Astrocyte (in vitro differentiated cells and primary cell): ENCODE measurements at regions not wholly inside any gene's neighbourhood (a gene's known extent, or its start where the extent isn't known, plus 50 kb on each side); places are given as distances from the start of the nearest gene placed in this dataset.

Experiments
- DNase-seq: peaks from one replicate; pipeline ENCODE4 v3.0.0-alpha.2; 2010; ENCODE audit warnings: low read depth
- FAIRE-seq: peaks from 2 replicates; lab custom pipeline; 2011; peaks lifted over from hg19 to GRCh38; lab: Jason Lieb, UNC
- H2AFZ ChIP-seq: 2 replicates; pipeline ENCODE4 v1.6.0; 2012; ENCODE audit warnings: low read depth, low read length, inconsistent platforms
- H3K27ac ChIP-seq: 2 replicates; pipeline ENCODE4 v1.5.1; 2011; ENCODE audit warnings: low read depth, low read length, inconsistent platforms
- H3K27me3 ChIP-seq: 2 replicates; pipeline ENCODE4 v1.6.0; 2011; ENCODE audit warnings: low read length, inconsistent platforms; ENCODE audit not compliant: insufficient read depth
- H3K36me3 ChIP-seq: 2 replicates; pipeline ENCODE4 v1.5.1; 2011; ENCODE audit warnings: low read length, inconsistent platforms; ENCODE audit not compliant: insufficient read depth
- H3K4me1 ChIP-seq: 2 replicates; pipeline ENCODE4 v1.5.1; 2011; ENCODE audit warnings: low read length, inconsistent platforms; ENCODE audit not compliant: insufficient read depth
- H3K4me2 ChIP-seq: 2 replicates; pipeline ENCODE4 v1.6.0; 2012; ENCODE audit warnings: low read length, inconsistent platforms
- H3K4me3 ChIP-seq: 2 replicates; pipeline ENCODE4 v1.5.1; 2011; ENCODE audit warnings: low read depth, mild to moderate bottlenecking, low read length, inconsistent platforms; ENCODE audit not compliant: insufficient read depth
- H3K79me2 ChIP-seq: 2 replicates; pipeline ENCODE4 v1.6.0; 2012; ENCODE audit warnings: mild to moderate bottlenecking, low read length, inconsistent platforms; ENCODE audit not compliant: insufficient read depth
- H3K9ac ChIP-seq: 2 replicates; pipeline ENCODE4 v1.6.0; 2012; ENCODE audit warnings: mild to moderate bottlenecking, low read length, inconsistent platforms
- H3K9me3 ChIP-seq: 2 replicates; pipeline ENCODE4 v1.5.1; 2012; ENCODE audit warnings: low read depth, mild to moderate bottlenecking, low read length, inconsistent platforms; ENCODE audit not compliant: insufficient read depth
- H4K20me1 ChIP-seq: 2 replicates; pipeline ENCODE4 v1.6.0; 2012; ENCODE audit warnings: low read length, inconsistent platforms; ENCODE audit not compliant: insufficient read depth
- H3K27ac Mint-ChIP-seq: one replicate; pipeline ENCODE4 v1.8.0; 2021; ENCODE audit warnings: mild to moderate bottlenecking, mixed read lengths; ENCODE audit not compliant: unreplicated experiment
- H3K27me3 Mint-ChIP-seq: one replicate; pipeline ENCODE4 v1.8.0; 2021; ENCODE audit warnings: low read depth, mixed read lengths; ENCODE audit not compliant: unreplicated experiment
- H3K36me3 Mint-ChIP-seq: one replicate; pipeline ENCODE4 v1.8.0; 2021; ENCODE audit warnings: low read depth, mixed read lengths; ENCODE audit not compliant: unreplicated experiment
- H3K4me1 Mint-ChIP-seq: one replicate; pipeline ENCODE4 v1.8.0; 2021; ENCODE audit warnings: low read depth, mixed read lengths; ENCODE audit not compliant: unreplicated experiment
- H3K4me3 Mint-ChIP-seq: one replicate; pipeline ENCODE4 v1.8.0; 2021; ENCODE audit warnings: mild to moderate bottlenecking, moderate library complexity, mixed read lengths; ENCODE audit not compliant: unreplicated experiment
- H3K9me3 Mint-ChIP-seq: one replicate; pipeline ENCODE4 v1.8.0; 2021; ENCODE audit warnings: mild to moderate bottlenecking, mixed read lengths; ENCODE audit not compliant: unreplicated experiment
- EZH2 ChIP-seq: IDR thresholded peaks from 2 replicates; pipeline ENCODE4 v1.6.1; 2012; ENCODE audit warnings: mild to moderate bottlenecking, low read length, inconsistent platforms; ENCODE audit not compliant: insufficient read depth
- TF ChIP-seq, protein P1 (sequence below): IDR thresholded peaks from 2 replicates; pipeline ENCODE4 v1.5.1; 2011; ENCODE audit warnings: low read depth, mild to moderate bottlenecking, inconsistent platforms, low read length, moderate library complexity; ENCODE audit not compliant: insufficient read depth

DNA sequence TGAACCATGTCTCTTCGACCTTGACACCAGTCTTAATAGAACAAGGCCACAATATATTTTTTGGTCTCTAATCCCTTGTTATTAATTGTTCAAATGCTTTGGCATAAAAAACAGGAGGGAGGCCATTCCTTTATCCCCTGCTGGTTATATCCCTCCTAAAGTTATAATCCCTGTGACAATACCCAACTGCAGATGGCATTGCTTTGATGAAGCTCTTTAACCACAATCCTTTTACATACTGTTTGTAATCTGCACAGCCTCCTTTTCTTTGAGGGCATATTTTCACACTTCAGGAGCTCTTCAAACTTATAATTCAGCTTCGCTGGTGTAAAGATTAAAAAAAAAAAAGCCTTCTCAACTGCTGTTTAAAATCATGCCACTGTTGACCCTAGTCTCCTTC is 919.0 kb downstream of the EPHA3 start:
- TF ChIP-seq, protein P1, sequence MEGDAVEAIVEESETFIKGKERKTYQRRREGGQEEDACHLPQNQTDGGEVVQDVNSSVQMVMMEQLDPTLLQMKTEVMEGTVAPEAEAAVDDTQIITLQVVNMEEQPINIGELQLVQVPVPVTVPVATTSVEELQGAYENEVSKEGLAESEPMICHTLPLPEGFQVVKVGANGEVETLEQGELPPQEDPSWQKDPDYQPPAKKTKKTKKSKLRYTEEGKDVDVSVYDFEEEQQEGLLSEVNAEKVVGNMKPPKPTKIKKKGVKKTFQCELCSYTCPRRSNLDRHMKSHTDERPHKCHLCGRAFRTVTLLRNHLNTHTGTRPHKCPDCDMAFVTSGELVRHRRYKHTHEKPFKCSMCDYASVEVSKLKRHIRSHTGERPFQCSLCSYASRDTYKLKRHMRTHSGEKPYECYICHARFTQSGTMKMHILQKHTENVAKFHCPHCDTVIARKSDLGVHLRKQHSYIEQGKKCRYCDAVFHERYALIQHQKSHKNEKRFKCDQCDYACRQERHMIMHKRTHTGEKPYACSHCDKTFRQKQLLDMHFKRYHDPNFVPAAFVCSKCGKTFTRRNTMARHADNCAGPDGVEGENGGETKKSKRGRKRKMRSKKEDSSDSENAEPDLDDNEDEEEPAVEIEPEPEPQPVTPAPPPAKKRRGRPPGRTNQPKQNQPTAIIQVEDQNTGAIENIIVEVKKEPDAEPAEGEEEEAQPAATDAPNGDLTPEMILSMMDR, result no peak
- no peak for TF ChIP-seq EZH2

GRCh38 chr3:90031121-90031520 is 923.7 kb downstream of the EPHA3 start:
- Histone ChIP-seq H4K20me1 (no peaks in the 10 kb centered on the region), H3K4me3 (no peak overlapping the region), H3K9ac (no peak overlapping the region), H3K79me2 (no peaks in the 10 kb centered on the region), H3K9me3 (no peaks in the 10 kb centered on the region), H3K27ac (no peak overlapping the region), H3K4me1 (no peaks in the 10 kb centered on the region), H3K27me3 (no peaks in the 10 kb centered on the region), H3K4me2 (no peak overlapping the region), H3K36me3 (no peaks in the 10 kb centered on the region), H2AFZ (no peak overlapping the region)
- H3K4me3 Mint-ChIP-seq, result no peak overlapping the region
- FAIRE-seq (no peak), DNase-seq (no peak)
- H3K9me3 Mint-ChIP-seq, result no peaks in the 10 kb centered on the region
- no peaks in the 10 kb centered on the region for H3K36me3 Mint-ChIP-seq
- peaks cover 6% of the 10 kb centered on the region for H3K4me1 Mint-ChIP-seq
- H3K27ac Mint-ChIP-seq, result no peak overlapping the region
- TF ChIP-seq, protein P1, result no peak
- H3K27me3 Mint-ChIP-seq, result no peaks in the 10 kb centered on the region

More for the DNA sequence above, 919.0 kb downstream of the EPHA3 start:
- no peaks in the 10 kb centered on the region for H3K4me1 ChIP-seq
- H3K4me1 Mint-ChIP-seq, result no peaks in the 10 kb centered on the region
- no peak overlapping the region for H2AFZ ChIP-seq
- H3K27ac Mint-ChIP-seq, result no peak overlapping the region
- no peaks in the 10 kb centered on the region for H3K9me3 Mint-ChIP-seq
- H3K36me3 ChIP-seq, result no peaks in the 10 kb centered on the region
- FAIRE-seq (no peak), DNase-seq (no peak)
- H3K27ac ChIP-seq, result no peak overlapping the region
- no peak overlapping the region for H3K4me3 ChIP-seq
- H3K4me3 Mint-ChIP-seq, result no peak overlapping the region
- H3K36me3 Mint-ChIP-seq, result no peaks in the 10 kb centered on the region
- no peaks in the 10 kb centered on the region for H3K27me3 Mint-ChIP-seq
- no peak overlapping the region for H3K4me2 ChIP-seq
- H3K9ac ChIP-seq, result no peak overlapping the region
- no peaks in the 10 kb centered on the region for H3K79me2 ChIP-seq
- no peaks in the 10 kb centered on the region for H3K9me3 ChIP-seq
- no peaks in the 10 kb centered on the region for H3K27me3 ChIP-seq
- H4K20me1 ChIP-seq, result no peaks in the 10 kb centered on the region

GRCh38 chr3:90032980-90033641 is 925.7 kb downstream of the EPHA3 start:
- H3K4me2 ChIP-seq, result no peak overlapping the region
- H3K4me3 ChIP-seq, result no peak overlapping the region
- no peaks in the 10 kb centered on the region for H3K9me3 Mint-ChIP-seq
- TF ChIP-seq EZH2, result no peak
- TF ChIP-seq, protein P1, result no peak
- H3K36me3 Mint-ChIP-seq, result no peaks in the 10 kb centered on the region
- no peak overlapping the region for H3K27ac ChIP-seq
- H3K27me3 Mint-ChIP-seq, result no peaks in the 10 kb centered on the region
- H3K79me2 ChIP-seq, result no peaks in the 10 kb centered on the region
- H3K9me3 ChIP-seq, result no peaks in the 10 kb centered on the region
- H3K9ac ChIP-seq, result no peak overlapping the region
- H3K4me1 ChIP-seq, result no peaks in the 10 kb centered on the region
- H3K4me1 Mint-ChIP-seq, result peaks cover 6% of the 10 kb centered on the region
- no peak overlapping the region for H3K4me3 Mint-ChIP-seq
- no peak overlapping the region for H2AFZ ChIP-seq
- no peaks in the 10 kb centered on the region for H4K20me1 ChIP-seq
- no peaks in the 10 kb centered on the region for H3K36me3 ChIP-seq
- H3K27me3 ChIP-seq, result no peaks in the 10 kb centered on the region
- DNase-seq (no peak), FAIRE-seq (no peak)
- H3K27ac Mint-ChIP-seq, result no peak overlapping the region
